ENCODE measurements at regions not wholly inside any gene's neighbourhood (a gene's known extent, or its start where the extent isn't known, plus 50 kb on each side); places are given as distances from the start of the nearest gene placed in this dataset.

DNA sequence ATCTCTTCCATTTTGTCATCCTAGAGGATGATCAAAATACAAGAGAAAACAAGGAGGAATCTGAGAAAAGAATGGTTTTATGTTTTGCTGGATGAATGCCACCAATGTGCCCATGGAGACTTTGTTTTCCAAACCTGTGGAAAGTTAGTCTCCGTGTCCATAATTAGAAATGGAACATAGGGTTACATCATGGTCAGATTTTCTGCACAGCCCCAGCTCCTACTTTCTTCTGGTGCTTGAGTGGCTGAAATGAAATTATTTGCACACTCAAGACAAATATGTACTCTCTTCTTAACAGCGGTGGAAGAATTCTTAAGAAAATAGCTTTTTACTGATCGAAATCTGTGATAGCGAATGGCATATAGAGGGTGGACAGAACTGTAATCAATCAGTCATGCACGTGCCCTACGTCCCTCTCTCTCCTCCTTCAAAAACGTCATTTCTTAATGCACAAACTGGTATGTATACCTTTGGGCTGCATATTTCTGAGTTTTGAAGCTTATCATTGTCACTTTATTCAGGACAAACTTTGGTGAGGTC lies 825.2 kb downstream of the AACS start:
- H3K4me3 Mint-ChIP-seq, result no peak overlapping the region
- H4K91ac ChIP-seq (ENCODE audit: insufficient read length, low read depth, low read length), result no peak overlapping the region
- H3K27me3 Mint-ChIP-seq (ENCODE audit: low read depth), result peaks cover 1% of the 10 kb centered on the region; the same call in 1 of the 2 replicates
- H3K4ac ChIP-seq (ENCODE audit: low read depth, low read length), result no peak overlapping the region
- H4K8ac ChIP-seq (replicated peaks; ENCODE audit: insufficient read length, low read depth, low read length), result no peak overlapping the region
- no peaks in the 10 kb centered on the region for H3K23me2 ChIP-seq (ENCODE audit: insufficient read length, low read depth, low read length, poor library complexity, severe bottlenecking)
- H2BK20ac ChIP-seq (ENCODE audit: low read depth, low read length, poor library complexity, severe bottlenecking), result no peak overlapping the region
- no peak overlapping the region for H2BK120ac ChIP-seq (ENCODE audit: low read depth, low read length, poor library complexity, severe bottlenecking)
- H4K5ac ChIP-seq (ENCODE audit: insufficient read length, low read depth, low read length), result no peak overlapping the region
- no peak overlapping the region for H2BK12ac ChIP-seq (ENCODE audit: insufficient read length, low read depth, low read length)
- no peak overlapping the region for H3K9ac ChIP-seq (ENCODE audit: extremely low read depth, insufficient read length, low read length)
- no peak overlapping the region for H2AFZ ChIP-seq (ENCODE audit: low read length)
- TF ChIP-seq, protein P1, sequence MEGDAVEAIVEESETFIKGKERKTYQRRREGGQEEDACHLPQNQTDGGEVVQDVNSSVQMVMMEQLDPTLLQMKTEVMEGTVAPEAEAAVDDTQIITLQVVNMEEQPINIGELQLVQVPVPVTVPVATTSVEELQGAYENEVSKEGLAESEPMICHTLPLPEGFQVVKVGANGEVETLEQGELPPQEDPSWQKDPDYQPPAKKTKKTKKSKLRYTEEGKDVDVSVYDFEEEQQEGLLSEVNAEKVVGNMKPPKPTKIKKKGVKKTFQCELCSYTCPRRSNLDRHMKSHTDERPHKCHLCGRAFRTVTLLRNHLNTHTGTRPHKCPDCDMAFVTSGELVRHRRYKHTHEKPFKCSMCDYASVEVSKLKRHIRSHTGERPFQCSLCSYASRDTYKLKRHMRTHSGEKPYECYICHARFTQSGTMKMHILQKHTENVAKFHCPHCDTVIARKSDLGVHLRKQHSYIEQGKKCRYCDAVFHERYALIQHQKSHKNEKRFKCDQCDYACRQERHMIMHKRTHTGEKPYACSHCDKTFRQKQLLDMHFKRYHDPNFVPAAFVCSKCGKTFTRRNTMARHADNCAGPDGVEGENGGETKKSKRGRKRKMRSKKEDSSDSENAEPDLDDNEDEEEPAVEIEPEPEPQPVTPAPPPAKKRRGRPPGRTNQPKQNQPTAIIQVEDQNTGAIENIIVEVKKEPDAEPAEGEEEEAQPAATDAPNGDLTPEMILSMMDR (conservative IDR thresholded peaks at IDR 0.05), result no peak
- no peak overlapping the region for H3K14ac ChIP-seq (ENCODE audit: insufficient read depth, low read length)
- no peak overlapping the region for H3T11ph ChIP-seq (ENCODE audit: low read length)
- no peak overlapping the region for H3K27ac ChIP-seq (ENCODE audit: insufficient read length, low read depth, low read length)
- no peak overlapping the region for H3K27ac Mint-ChIP-seq
- H3K79me2 ChIP-seq (ENCODE audit: insufficient read depth, low read length), result no peaks in the 10 kb centered on the region
- no peak overlapping the region for H3K4me2 ChIP-seq (ENCODE audit: insufficient read depth, insufficient read length, low read length)
- H3K4me1 ChIP-seq (ENCODE audit: insufficient read depth, low read length), result peaks cover 6% of the 10 kb centered on the region
- no peaks in the 10 kb centered on the region for H3K27me3 ChIP-seq (ENCODE audit: insufficient read depth, low read length)
- H2BK15ac ChIP-seq (ENCODE audit: low read depth, low read length), result no peak overlapping the region
- no peak overlapping the region for H3K56ac ChIP-seq (ENCODE audit: insufficient read length, low read depth, low read length)
- peaks cover 24 to 34% of the 10 kb centered on the region in 2 experiments for H3K4me1 Mint-ChIP-seq
- no peaks in the 10 kb centered on the region for H3K36me3 Mint-ChIP-seq (ENCODE audit: insufficient read depth in 1 of 3, low read depth in 3 of 3)
- H3K9me3 ChIP-seq (ENCODE audit: control insufficient read depth, low read depth, low read length), result no peaks in the 10 kb centered on the region
- no peak overlapping the region for H2AK5ac ChIP-seq (ENCODE audit: insufficient read length, low read length)
- H3K18ac ChIP-seq (ENCODE audit: insufficient read length, low read depth, low read length), result no peak overlapping the region
- WGBS (ENCODE audit: extremely low coverage, insufficient read length, low lambda C conversion rate), result no CpG with 5 or more reads among the region's 7 CpGs
- DNase-seq, result no peak
- H3K23ac ChIP-seq (ENCODE audit: insufficient read length, low read depth, low read length), result no peak overlapping the region
- H3K79me1 ChIP-seq (ENCODE audit: insufficient read depth, low read depth, low read length, poor library complexity, severe bottlenecking), result no peaks in the 10 kb centered on the region
- H4K20me1 ChIP-seq (ENCODE audit: control insufficient read depth, insufficient read depth, insufficient read length), result no peaks in the 10 kb centered on the region
- H3K9me3 Mint-ChIP-seq, result peaks cover 0 to 2% of the 10 kb centered on the region in 2 experiments; a peak in 1 of 5 replicates
- no peak overlapping the region for H2BK5ac ChIP-seq (ENCODE audit: insufficient read length, low read length)

Measured in H9 (cell line).